AML-193 (cell line): ENCODE measurements at regions not wholly inside any gene's neighbourhood (a gene's known extent, or its start where the extent isn't known, plus 50 kb on each side); places are given as distances from the start of the nearest gene placed in this dataset.
"Not testable (repeated sequence)": the region's sequence is repeated elsewhere in the genome, so short reads cannot be mapped to it uniquely, and the experiment has no call there.

ENCODE experiments used
- DNase-seq, 2 experiments: peaks; one replicate each; lab custom pipeline; 2025; lab: John Stamatoyannopoulos, UW

- DNase-seq: no peak
Measured at GRCh38 chr7:81355911-81356310, 413.9 kb downstream of the HGF start.

- DNase-seq: no peak
Measured at GRCh38 chr7:81349044-81349443, 420.8 kb downstream of the HGF start.

- DNase-seq: no peak
Measured at GRCh38 chr7:81339946-81340345, 421.1 kb upstream of the SEMA3C start.

GRCh38 chr7:81333536-81333935 is 414.7 kb upstream of the SEMA3C start:
- no peak for DNase-seq

- DNase-seq: no peak
Measured at GRCh38 chr7:81333004-81333403, 414.2 kb upstream of the SEMA3C start.

- DNase-seq: no peak
Measured at GRCh38 chr7:81331061-81332018, 412.5 kb upstream of the SEMA3C start.

GRCh38 chr7:81330108-81330507 is 411.3 kb upstream of the SEMA3C start:
- no peak for DNase-seq

- DNase-seq: no peak
Measured at GRCh38 chr7:81327468-81328266, 408.8 kb upstream of the SEMA3C start.

GRCh38 chr7:81321949-81322348 is 403.1 kb upstream of the SEMA3C start:
- DNase-seq: no peak

- DNase-seq: no peak
Measured at GRCh38 chr7:81317741-81318140, 398.9 kb upstream of the SEMA3C start.

- DNase-seq: no peak
Measured at GRCh38 chr7:81308643-81309322, 389.9 kb upstream of the SEMA3C start.

GRCh38 chr7:81301815-81302214 is 383.0 kb upstream of the SEMA3C start:
- no peak for DNase-seq

GRCh38 chr7:81300753-81301152 is 381.9 kb upstream of the SEMA3C start:
- DNase-seq: no peak

- no peak for DNase-seq
Measured at GRCh38 chr7:81299711-81300110, 380.9 kb upstream of the SEMA3C start.

- no peak for DNase-seq
Measured at GRCh38 chr7:81298951-81299666, 380.3 kb upstream of the SEMA3C start.

GRCh38 chr7:81297317-81297716 is 378.5 kb upstream of the SEMA3C start:
- DNase-seq: no peak

- no peak for DNase-seq
Measured at GRCh38 chr7:81296726-81297125, 377.9 kb upstream of the SEMA3C start.

- no peak for DNase-seq
Measured at GRCh38 chr7:81294897-81295515, 376.2 kb upstream of the SEMA3C start.

- no peak for DNase-seq
Measured at GRCh38 chr7:81293806-81294205, 375.0 kb upstream of the SEMA3C start.

- DNase-seq: not testable (repeated sequence)
Measured at GRCh38 chr7:81286754-81287153, 367.9 kb upstream of the SEMA3C start.

- no peak for DNase-seq
Measured at GRCh38 chr7:81285142-81285871, 366.5 kb upstream of the SEMA3C start.
